GM13977 (cell line): ENCODE measurements at regions not wholly inside any gene's neighbourhood (a gene's known extent, or its start where the extent isn't known, plus 50 kb on each side); places are given as distances from the start of the nearest gene placed in this dataset.

Experiments used
- DNase-seq: peaks from one replicate; pipeline ENCODE4 v3.0.0; 2012; ENCODE audit warnings: low spot score
- CTCF ChIP-seq: IDR thresholded peaks from 2 replicates; pipeline ENCODE4 v1.5.1; 2012; ENCODE audit warnings: mild to moderate bottlenecking, control low read depth; ENCODE audit not compliant: insufficient read depth; ENCODE audit errors: extremely low read depth, missing control alignments
- in situ Hi-C: fragments of 300-500 bp; cut with MboI; formaldehyde crosslinking; loops from one replicate; pipeline ENCODE4 v1.12.0; 2022; ENCODE audit warnings: low sequenced_read_pairs, low pct_unique_long_range_greater_than_20kb, mixed read lengths, inconsistent platforms; ENCODE audit not compliant: unreplicated experiment

DNA sequence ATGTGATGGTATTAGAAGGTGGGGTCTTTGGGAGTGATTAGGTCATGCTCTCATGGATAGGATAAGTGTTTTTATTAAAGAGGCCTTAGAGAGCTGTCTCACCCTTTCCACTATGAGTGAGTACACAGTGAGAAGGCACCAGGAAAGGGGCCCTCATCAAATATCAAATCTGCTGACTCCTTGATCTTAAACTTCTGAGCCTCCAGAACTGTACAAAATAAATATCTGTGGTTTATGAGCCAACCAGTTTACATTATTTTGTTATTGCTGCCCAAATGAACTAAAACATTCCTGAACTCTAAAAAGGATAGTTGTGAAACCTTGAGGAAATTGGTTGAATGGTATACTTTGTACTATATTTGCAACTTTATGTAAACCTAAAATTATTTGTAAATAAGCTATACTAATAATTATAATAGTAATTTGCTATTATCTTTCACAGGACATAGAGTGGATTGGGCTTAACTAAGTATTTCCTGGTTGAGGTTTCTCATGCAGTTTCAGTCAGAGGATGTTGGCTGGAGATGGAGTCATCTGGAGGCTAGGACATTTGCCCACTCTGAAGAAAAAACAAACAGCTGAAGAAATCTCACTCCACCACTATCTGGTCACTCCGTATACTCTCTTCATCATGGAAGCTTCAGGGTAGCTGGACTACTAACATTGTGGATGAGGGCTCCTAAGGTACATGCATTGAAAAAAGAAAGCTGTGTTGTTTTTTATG is 1068.6 kb upstream of the CADM2 start:
- no peak for DNase-seq
- in situ Hi-C loops, result no loop called here
- no peak for TF ChIP-seq CTCF

DNA sequence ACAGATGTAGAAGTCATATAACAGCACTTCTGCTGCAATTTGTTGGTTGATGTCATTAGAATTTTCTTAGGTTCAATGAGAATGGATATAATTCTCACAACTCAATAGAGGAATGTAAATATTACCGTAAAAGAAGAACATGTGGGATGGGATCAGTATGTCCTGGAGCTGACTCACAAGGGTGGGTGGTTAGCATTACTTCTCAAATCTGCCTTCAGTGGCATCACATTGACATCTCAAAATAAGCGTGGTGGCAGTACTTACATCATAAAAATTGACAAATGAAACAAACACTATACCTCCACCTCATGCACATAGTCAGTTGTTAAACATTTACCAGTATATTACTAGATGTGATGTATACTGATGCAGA is 1068.0 kb upstream of the CADM2 start:
- TF ChIP-seq CTCF, result no peak
- in situ Hi-C loops, result no loop called here
- no peak for DNase-seq

GRCh38 chr3:83894223-83894622 is 1064.6 kb upstream of the CADM2 start:
- TF ChIP-seq CTCF, result no peak
- in situ Hi-C loops, result no loop called here
- DNase-seq, result no peak

DNA sequence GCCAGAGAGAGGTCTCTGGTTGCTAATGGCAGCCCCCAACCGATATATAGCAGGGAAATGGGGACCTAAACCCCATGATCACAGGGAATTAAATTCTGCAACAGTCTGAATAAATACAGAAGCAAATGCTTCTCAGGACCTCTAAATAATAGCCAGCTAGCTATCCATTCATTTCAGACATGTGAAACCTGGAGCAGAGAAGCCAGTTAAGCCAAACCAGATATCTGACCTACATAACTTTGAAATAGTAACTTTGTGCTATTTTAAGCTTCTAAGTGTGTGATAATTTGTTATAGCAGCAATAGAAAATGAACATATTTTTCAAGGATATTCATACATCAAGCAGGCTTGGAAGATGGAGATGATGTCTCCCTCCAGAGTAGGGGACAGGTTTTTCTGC is 1062.9 kb upstream of the CADM2 start:
- in situ Hi-C loops, result no loop called here
- no peak for DNase-seq
- TF ChIP-seq CTCF, result no peak

DNA sequence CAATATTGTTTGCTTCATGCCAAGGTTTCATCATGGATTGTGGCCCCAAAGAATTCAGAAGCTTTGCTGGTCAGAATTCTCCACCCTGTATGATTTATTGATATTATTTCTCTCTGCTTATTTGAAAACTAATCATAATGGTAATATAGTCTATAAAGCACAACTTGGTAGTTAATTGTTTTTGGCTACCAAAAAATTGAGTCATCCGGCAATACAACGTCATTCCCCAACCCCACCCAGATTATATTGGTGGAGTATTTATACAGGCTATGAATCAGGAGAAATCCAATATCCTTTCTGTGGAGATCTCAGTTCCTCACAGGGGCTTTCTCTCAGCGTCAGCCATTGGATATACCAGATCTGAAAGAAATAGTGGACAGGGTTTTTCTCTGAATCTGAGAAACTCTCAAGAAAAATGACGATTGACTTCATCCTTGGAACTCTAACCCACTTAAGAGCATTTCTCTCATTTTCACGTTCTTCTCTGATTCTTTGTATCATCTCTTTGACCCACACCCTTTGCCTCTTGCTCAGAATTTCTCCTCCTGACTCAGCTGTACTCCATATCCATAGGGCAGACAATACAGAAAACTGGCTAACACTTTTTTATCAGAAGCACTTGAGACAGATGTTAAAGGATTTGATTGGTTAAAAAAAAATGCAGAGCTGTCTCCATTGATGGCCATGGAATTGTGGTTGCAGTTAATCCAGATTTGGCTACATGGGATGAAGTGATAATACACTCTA is 1055.8 kb upstream of the CADM2 start:
- in situ Hi-C loops, result no loop called here
- no peak for DNase-seq
- TF ChIP-seq CTCF, result no peak

- in situ Hi-C loops, result no loop called here
- TF ChIP-seq CTCF, result no peak
- DNase-seq, result no peak
These were observed 1045.4 kb upstream of the CADM2 start for GRCh38 chr3:83913381-83913780.
